ENCODE measurements at regions not wholly inside any gene's neighbourhood (a gene's known extent, or its start where the extent isn't known, plus 50 kb on each side); places are given as distances from the start of the nearest gene placed in this dataset.
"Not testable (repeated sequence)": the region's sequence is repeated elsewhere in the genome, so short reads cannot be mapped to it uniquely, and the experiment has no call there.

- DNase-seq (ENCODE audit: extremely low read depth in 1 of 11, low read depth in 9 of 11, low spot score in 4 of 11), result no peak
Observed at GRCh38 chr4:159410076-159410777, 307.3 kb downstream of the RAPGEF2 start.

DNA sequence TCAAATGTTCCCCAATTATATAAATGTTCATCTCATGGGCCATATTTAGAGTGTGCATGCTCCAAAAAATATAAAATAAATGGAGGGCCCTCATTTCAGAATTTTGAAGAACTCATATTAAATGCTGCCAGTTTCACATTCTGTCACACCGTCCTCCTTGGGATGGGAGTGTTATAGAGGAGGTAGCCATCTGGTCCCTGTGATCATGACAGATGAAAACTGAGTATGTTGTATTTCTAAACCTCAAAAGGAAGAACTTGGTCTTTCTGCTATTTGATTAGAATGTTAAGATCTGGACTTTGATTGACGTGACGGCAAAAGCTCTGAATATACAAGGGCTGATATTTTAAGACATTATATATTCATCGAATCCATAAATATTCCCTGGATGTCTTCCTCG lies 308.0 kb downstream of the RAPGEF2 start:
- no peak for DNase-seq (ENCODE audit: extremely low read depth in 1 of 11, low read depth in 9 of 11, low spot score in 4 of 11)

- no peak for DNase-seq (ENCODE audit: extremely low read depth in 1 of 11, low read depth in 9 of 11, low spot score in 4 of 11)
Observed at GRCh38 chr4:159413306-159413943, 310.5 kb downstream of the RAPGEF2 start.

DNA sequence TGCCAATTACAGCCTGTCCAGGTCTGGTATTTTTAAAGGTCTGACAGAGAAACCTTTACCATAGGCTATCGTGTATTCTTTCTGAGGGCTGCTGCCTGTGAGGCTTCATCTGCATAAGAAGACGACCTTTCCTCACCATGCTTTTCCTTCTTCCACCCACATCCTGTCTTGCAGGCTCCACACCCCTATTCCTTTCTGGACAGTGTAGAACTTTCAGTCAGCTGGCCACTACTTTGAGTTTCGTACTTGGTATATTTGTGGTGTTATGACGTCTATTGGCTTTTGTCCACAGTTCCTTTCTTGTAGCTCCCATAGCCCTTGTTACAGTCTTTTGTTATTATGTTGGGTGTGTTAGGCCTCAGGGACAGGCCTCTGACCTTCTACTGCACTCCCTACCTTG lies 311.4 kb downstream of the RAPGEF2 start:
- DNase-seq (ENCODE audit: extremely low read depth in 1 of 11, low read depth in 9 of 11, low spot score in 4 of 11), result no peak

DNA sequence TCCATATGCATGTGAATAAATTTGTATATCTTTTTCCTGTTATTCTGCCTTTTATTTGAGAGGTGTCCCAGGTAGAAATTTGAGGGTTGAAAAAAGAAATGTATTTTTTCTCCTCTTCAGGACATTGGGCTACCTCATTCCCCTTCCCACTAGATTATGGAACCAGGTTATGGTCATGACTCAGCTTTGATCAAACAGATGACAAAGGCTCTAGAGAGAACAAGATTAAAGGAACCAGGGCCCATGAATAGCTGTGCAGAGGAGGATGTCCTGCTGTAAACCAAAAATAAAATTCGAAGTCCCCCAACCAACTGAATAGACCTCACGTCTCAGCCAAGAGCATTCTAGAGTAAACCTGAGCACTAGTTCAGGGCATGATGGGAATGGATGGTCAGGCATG lies 313.2 kb downstream of the RAPGEF2 start:
- DNase-seq (ENCODE audit: extremely low read depth in 1 of 11, low read depth in 9 of 11, low spot score in 4 of 11), result no peak

GRCh38 chr4:159416996-159417395 lies 314.1 kb downstream of the RAPGEF2 start:
- no peak for DNase-seq (ENCODE audit: extremely low read depth in 1 of 11, low read depth in 9 of 11, low spot score in 4 of 11)

DNA sequence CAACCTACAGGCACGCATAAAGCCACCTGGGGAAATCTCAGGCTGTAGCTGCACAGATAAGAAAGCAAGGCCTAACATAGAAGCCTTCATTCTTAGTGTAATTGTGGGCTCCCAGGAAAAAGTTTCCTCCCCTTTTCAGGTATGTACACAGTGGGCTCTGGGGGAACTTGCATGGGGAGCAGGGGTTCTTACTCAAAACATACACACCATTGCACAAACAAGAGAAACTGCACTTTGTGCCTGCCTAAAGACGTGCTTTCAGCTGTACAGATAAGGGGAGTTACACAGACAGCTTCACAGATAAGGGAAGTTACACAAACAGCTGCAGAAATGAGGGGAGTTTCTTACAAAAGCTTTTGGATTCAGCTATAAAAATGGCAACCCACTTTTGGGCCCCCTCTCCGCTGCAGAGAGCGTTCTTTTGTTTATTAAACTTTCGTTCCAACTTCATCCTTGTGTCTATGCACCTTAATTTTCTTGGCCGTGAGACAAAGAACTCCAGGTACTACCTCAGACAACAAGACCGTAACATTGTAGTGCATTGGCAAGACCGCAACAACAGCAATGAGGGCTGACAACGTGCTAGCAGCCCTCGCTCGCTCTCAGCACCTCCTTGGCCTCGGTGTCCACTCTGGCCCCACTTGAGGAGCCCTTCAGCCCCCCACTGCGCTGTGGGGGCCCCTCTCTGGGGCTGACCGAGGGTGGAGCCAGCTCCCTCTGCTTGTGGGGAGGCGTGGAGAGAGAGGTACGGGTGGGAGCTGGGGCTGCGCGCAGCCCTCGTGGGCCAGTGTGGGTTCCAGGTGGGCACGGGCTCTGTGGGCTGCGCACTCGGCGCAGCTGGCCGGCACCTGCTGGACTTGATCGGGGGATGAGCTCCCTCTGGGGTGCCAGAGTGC lies 317.5 kb downstream of the RAPGEF2 start:
- no peak for DNase-seq (ENCODE audit: extremely low read depth in 1 of 11, low read depth in 9 of 11, low spot score in 4 of 11)

DNA sequence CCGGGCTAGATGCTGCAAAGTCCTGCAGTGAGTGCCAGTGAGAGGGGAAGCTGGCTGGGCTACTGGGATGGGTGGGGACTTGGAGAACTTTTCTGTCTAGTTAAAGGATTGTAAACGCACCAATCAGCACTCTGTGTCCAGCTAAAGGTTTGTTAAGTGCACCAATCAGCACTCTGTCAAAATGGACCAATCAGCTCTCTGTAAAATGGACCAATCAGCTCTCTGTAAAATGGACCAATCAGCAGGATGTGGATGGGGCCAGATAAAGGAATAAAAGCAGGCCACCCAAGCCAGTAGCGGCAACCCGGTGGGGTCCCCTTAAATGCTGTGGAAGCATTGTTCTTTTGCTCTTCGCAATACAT lies 318.2 kb downstream of the RAPGEF2 start:
- not testable (repeated sequence) for DNase-seq (ENCODE audit: extremely low read depth in 1 of 11, low read depth in 9 of 11, low spot score in 4 of 11)

GRCh38 chr4:159422019-159422418 lies 319.1 kb downstream of the RAPGEF2 start:
- no peak for DNase-seq (ENCODE audit: extremely low read depth in 1 of 11, low read depth in 9 of 11, low spot score in 4 of 11)

GRCh38 chr4:159422626-159423025 lies 319.7 kb downstream of the RAPGEF2 start:
- DNase-seq (ENCODE audit: extremely low read depth in 1 of 11, low read depth in 9 of 11, low spot score in 4 of 11), result no peak

GRCh38 chr4:159425737-159426305 lies 322.9 kb downstream of the RAPGEF2 start:
- peak in 1 of 11 donors; percentile 30 for DNase-seq (ENCODE audit: extremely low read depth in 1 of 11, low read depth in 9 of 11, low spot score in 4 of 11)

DNA sequence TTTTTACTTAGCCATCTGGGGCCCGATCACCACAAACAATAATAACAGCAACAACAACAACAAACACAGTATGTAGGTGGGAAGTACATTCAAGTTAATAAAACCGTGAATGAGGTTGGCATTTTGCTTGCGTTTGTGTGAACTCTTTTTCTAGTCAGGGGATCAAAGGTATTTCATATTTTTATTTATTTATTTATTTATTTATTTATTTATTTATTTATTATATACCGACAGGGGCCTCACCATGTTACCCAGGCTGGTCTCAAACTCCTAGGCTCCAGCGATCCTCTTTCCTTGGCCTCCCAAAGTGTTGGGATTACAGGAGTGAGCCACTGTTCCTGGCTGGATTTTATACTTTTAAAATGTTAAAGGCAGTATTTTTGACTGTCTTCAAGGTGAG lies 325.4 kb downstream of the RAPGEF2 start:
- no peak for DNase-seq (ENCODE audit: extremely low read depth in 1 of 11, low read depth in 9 of 11, low spot score in 4 of 11)

DNA sequence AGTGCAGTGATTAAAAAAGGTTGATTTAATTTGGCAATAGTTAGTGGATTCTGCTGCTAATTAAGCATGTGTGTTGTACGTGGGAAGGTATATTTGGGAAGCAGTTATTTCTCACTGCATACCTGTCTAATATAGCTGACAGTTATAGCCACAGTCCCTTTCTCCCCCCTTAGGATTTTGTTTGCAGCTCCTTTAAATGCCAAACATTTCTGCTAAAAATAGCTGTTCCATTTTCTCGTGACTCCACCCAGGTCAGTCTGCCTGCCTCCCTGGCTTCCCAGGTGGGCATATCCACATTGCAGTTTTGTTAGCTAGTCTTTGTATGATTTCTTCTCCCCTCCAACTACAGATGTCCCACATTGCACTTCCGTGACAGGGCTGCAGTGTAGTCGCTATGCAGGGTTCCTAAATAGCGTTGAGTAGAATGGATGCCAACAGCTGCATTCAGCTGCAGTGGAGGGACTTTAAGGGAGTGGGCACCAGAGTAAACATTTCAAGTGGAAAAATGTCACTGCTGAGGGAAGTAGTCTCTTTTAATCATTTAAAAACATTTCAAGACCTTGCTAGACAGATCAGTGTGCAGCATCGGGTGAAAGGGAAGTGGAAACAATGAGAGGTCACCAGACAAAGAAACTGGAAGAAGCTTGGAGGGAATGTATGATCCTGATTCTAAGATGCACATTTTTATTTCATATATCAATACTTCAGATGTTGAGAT lies 326.3 kb downstream of the RAPGEF2 start:
- no peak for DNase-seq (ENCODE audit: extremely low read depth in 1 of 11, low read depth in 9 of 11, low spot score in 4 of 11)

- DNase-seq (ENCODE audit: extremely low read depth in 1 of 11, low read depth in 9 of 11, low spot score in 4 of 11), result no peak
Observed at GRCh38 chr4:159429693-159430035, 326.8 kb downstream of the RAPGEF2 start.

GRCh38 chr4:159430896-159431295 lies 328.0 kb downstream of the RAPGEF2 start:
- DNase-seq (ENCODE audit: extremely low read depth in 1 of 11, low read depth in 9 of 11, low spot score in 4 of 11), result no peak

DNA sequence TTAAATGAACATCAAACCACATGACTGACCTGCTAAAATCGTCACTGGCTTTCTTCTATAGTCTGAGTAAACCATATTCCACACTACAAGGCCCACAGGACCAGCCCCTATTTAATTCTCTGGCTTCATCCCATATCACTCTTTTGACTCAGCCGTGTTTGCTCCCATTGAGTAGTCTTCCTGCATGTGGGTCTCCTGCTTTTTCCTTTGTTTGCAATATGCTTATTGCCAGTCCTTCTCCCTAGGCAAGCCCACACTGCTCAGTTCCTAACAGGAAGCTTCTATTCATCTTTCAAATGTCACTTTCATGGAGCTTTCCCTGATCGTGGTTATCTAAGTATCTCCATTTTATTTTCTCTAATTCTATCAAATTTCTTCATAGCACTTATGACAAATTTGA lies 329.6 kb downstream of the RAPGEF2 start:
- no peak for DNase-seq (ENCODE audit: extremely low read depth in 1 of 11, low read depth in 9 of 11, low spot score in 4 of 11)

GRCh38 chr4:159433337-159433736 lies 330.5 kb downstream of the RAPGEF2 start:
- DNase-seq (ENCODE audit: extremely low read depth in 1 of 11, low read depth in 9 of 11, low spot score in 4 of 11), result no peak

DNA sequence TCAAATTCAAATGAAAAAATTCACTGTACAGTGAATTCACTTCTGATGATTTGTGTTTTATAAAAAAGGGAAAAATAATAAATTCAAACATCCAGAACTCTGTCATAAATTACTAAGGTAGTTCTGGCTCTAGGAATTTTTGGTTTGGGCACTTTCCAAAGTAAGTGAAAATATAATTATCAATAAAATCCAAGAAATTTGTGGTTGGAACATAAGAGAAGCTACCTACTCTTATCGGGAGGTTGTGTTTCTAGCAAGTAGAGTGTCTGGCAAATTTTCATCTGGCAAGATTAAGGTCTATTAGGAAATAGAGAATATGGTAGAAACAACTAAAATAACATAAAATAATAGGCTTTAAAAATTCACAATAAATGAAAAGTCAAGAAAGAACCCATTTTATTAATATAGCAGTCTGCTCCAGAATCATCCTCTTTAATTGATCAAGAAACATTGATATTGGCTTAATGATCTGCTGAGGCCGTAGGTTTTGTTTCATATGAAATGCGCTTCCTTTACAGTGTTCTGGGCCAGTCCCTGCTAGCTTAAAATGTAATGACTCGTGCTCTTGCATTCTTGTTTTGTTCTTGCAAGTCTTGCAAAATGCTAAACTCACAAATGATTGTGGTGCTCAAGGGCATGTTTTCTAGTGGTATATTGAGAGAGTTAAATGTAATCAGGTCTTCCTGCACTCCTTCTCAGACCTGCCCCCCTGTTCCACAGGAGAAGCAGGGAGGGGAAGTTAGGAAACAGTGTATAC lies 331.4 kb downstream of the RAPGEF2 start:
- no peak for DNase-seq (ENCODE audit: extremely low read depth in 1 of 11, low read depth in 9 of 11, low spot score in 4 of 11)

GRCh38 chr4:159434871-159435241 lies 332.0 kb downstream of the RAPGEF2 start:
- no peak for DNase-seq (ENCODE audit: extremely low read depth in 1 of 11, low read depth in 9 of 11, low spot score in 4 of 11)
